ENCODE measurements at regions not wholly inside any gene's neighbourhood (a gene's known extent, or its start where the extent isn't known, plus 50 kb on each side); places are given as distances from the start of the nearest gene placed in this dataset.

GRCh38 chr12:94771199-94771598 is 120.8 kb upstream of the TMCC3 start:
- 80 to 93% (median 84%) methylated on average over 4 of the region's 4 CpGs for WGBS, 5 donors
- Histone ChIP-seq H3K27me3 (replicated peaks in 1 of 7) (no peaks in the 10 kb centered on the region), H3K4me3 (no peak overlapping the region), H3K27ac (no peak overlapping the region), H3K4me1 (peaks cover 8 to 45% (median 27%) of the 10 kb centered on the region in 6 donors), H3K9me3 (peaks cover 0 to 12% (median 9%) of the 10 kb centered on the region in 8 donors), H3K36me3 (no peaks in the 10 kb centered on the region)
- no peak for DNase-seq
- intact Hi-C loops (cut with DNase I; ENCODE audit: low total_unique reads) = no loop called here
- TF ChIP-seq POLR2A (IDR thresholded peaks at IDR 0.05) (no peak), POLR2AphosphoS5 (IDR thresholded peaks at IDR 0.05) (no peak), CTCF (IDR thresholded peaks at IDR 0.05 in 8 of 11, conservative IDR thresholded peaks at IDR 0.05 in 3 of 11) (no peak)

GRCh38 chr12:94770791-94771190 is 120.4 kb upstream of the TMCC3 start:
- no peaks in the 10 kb centered on the region for H3K27me3 ChIP-seq (replicated peaks in 1 of 7)
- 84 to 95% (median 90%) methylated on average over 6 of the region's 6 CpGs for WGBS, 5 donors
- peaks cover 0 to 12% (median 9%) of the 10 kb centered on the region in 8 donors for H3K9me3 ChIP-seq
- peaks cover 8 to 45% (median 27%) of the 10 kb centered on the region in 6 donors for H3K4me1 ChIP-seq
- H3K36me3 ChIP-seq = no peaks in the 10 kb centered on the region
- intact Hi-C loops (cut with DNase I; ENCODE audit: low total_unique reads) = no loop called here
- H3K27ac ChIP-seq = no peak overlapping the region
- no peak for DNase-seq
- TF ChIP-seq CTCF (IDR thresholded peaks at IDR 0.05 in 8 of 11, conservative IDR thresholded peaks at IDR 0.05 in 3 of 11) = no peak
- no peak for TF ChIP-seq POLR2A (IDR thresholded peaks at IDR 0.05)
- no peak for TF ChIP-seq POLR2AphosphoS5 (IDR thresholded peaks at IDR 0.05)
- H3K4me3 ChIP-seq = no peak overlapping the region

- peak overlapping the region in 1 of 8 donors; percentile 60 for H3K4me3 ChIP-seq
- WGBS, 5 donors = 40 to 59% (median 50%) methylated on average over 5 of the region's 5 CpGs
- H3K36me3 ChIP-seq = no peaks in the 10 kb centered on the region
- intact Hi-C loops (cut with DNase I; ENCODE audit: low total_unique reads) = loop anchor here (10.0 kb wide), 1 partner anchor 225 kb away; no protein-coding TSS in a partner anchor
- H3K27me3 ChIP-seq (replicated peaks in 1 of 7) = no peaks in the 10 kb centered on the region
- H3K4me1 ChIP-seq = peaks cover 8 to 45% (median 27%) of the 10 kb centered on the region in 6 donors
- no peak for DNase-seq
- TF ChIP-seq POLR2AphosphoS5 (IDR thresholded peaks at IDR 0.05) (no peak), POLR2A (IDR thresholded peaks at IDR 0.05) (no peak), CTCF (IDR thresholded peaks at IDR 0.05 in 8 of 11, conservative IDR thresholded peaks at IDR 0.05 in 3 of 11) (no peak)
- peaks cover 0 to 12% (median 9%) of the 10 kb centered on the region in 8 donors for H3K9me3 ChIP-seq
- peak overlapping the region in 3 of 8 donors; percentile 27 to 78 (median 62) for H3K27ac ChIP-seq
Observed at GRCh38 chr12:94769776-94770759, 119.7 kb upstream of the TMCC3 start.

- intact Hi-C loops (cut with DNase I; ENCODE audit: low total_unique reads) = loop anchor here (10.0 kb wide), 1 partner anchor 224 kb away; no protein-coding TSS in a partner anchor
Observed at GRCh38 chr12:94769047-94769420, 118.7 kb upstream of the TMCC3 start.

More at GRCh38 chr12:94769047-94769420, 118.7 kb upstream of the TMCC3 start:
- peak overlapping the region in 5 of 8 donors; percentile 23 to 78 (median 62) for H3K27ac ChIP-seq
- TF ChIP-seq POLR2AphosphoS5 (IDR thresholded peaks at IDR 0.05) = no peak
- TF ChIP-seq CTCF (IDR thresholded peaks at IDR 0.05 in 8 of 11, conservative IDR thresholded peaks at IDR 0.05 in 3 of 11) = no peak
- TF ChIP-seq POLR2A (IDR thresholded peaks at IDR 0.05) = no peak
- peaks cover 0 to 6% (median 4%) of the 10 kb centered on the region in 8 donors for H3K9me3 ChIP-seq
- 14 to 23% (median 18%) methylated on average over 8 of the region's 8 CpGs for WGBS, 5 donors
- no peaks in the 10 kb centered on the region for H3K36me3 ChIP-seq
- H3K4me1 ChIP-seq = peaks cover 8 to 55% (median 34%) of the 10 kb centered on the region in 6 donors
- no peak for DNase-seq
- H3K27me3 ChIP-seq (replicated peaks in 1 of 7) = no peaks in the 10 kb centered on the region
- peak overlapping the region in 6 of 8 donors; percentile 8 to 60 (median 24) for H3K4me3 ChIP-seq
